AG09319 (cell line): ENCODE measurements at regions not wholly inside any gene's neighbourhood (a gene's known extent, or its start where the extent isn't known, plus 50 kb on each side); places are given as distances from the start of the nearest gene placed in this dataset.

ENCODE experiments used
- DNase-seq: peaks from one replicate; pipeline ENCODE4 v3.0.0-alpha.2; 2010; ENCODE audit warnings: low read depth; ENCODE audit errors: extremely low read depth
- TF ChIP-seq, protein P1 (sequence below): IDR thresholded peaks from 2 replicates; pipeline ENCODE4 v1.5.1; 2011; ENCODE audit warnings: low read depth, mild to moderate bottlenecking, inconsistent platforms, low read length, moderate library complexity

- no peak for DNase-seq
- TF ChIP-seq, protein P1, sequence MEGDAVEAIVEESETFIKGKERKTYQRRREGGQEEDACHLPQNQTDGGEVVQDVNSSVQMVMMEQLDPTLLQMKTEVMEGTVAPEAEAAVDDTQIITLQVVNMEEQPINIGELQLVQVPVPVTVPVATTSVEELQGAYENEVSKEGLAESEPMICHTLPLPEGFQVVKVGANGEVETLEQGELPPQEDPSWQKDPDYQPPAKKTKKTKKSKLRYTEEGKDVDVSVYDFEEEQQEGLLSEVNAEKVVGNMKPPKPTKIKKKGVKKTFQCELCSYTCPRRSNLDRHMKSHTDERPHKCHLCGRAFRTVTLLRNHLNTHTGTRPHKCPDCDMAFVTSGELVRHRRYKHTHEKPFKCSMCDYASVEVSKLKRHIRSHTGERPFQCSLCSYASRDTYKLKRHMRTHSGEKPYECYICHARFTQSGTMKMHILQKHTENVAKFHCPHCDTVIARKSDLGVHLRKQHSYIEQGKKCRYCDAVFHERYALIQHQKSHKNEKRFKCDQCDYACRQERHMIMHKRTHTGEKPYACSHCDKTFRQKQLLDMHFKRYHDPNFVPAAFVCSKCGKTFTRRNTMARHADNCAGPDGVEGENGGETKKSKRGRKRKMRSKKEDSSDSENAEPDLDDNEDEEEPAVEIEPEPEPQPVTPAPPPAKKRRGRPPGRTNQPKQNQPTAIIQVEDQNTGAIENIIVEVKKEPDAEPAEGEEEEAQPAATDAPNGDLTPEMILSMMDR, result no peak
Measured at GRCh38 chr7:35581605-35582210, 113.2 kb downstream of the HERPUD2 start.

DNA sequence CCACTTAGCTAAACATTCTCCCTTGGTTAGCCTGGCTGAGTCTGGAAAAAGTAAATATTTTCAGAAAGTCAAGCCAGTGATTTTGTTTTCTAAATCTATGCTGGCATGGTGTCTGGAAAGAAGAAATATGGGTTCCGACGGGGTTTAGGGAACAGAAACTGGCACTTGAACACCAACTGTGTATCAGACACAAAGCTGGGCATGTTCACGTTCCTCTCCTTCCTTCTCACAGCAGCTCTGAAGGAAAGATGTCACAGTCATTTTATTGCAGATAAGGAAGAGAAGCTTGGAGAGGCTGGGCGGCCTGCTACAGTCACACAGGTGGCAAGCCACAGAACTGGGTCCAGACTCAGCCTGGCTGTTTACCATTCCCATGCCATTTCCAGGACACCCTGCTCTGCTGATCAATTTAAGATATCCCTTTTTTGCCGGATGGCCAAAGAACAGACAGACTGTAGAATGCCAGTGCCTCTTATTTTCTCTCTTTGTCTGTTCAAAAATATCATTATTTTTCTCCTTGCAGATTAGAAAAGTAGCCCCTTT, 118.8 kb downstream of the HERPUD2 start:
- no peak for DNase-seq
- TF ChIP-seq, protein P1, result no peak

GRCh38 chr7:35571611-35572240, 123.2 kb downstream of the HERPUD2 start:
- no peak for DNase-seq
- TF ChIP-seq, protein P1, result no peak

- DNase-seq, result no peak
- TF ChIP-seq, protein P1, result no peak
Measured at GRCh38 chr7:35570937-35571336, 124.0 kb downstream of the HERPUD2 start.

DNA sequence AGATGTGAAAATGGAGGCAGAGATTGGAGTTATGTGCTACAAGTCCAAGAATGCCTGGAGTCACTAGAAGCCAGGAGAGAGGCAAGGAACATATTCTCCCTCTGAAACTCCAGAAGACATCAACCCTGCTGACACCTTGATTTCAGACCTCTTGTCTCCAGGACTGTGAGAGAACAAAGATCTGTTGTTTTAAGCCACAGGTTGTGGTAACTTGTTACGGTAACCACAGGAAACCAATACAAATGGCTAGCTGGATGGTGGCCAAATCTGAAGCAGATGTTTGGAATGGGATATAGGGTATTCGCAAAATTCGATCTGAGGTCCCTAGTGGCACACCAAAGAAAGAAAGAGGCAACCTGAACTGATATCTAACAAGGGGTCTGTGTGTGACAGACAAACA, 129.0 kb downstream of the HERPUD2 start:
- no peak for DNase-seq
- TF ChIP-seq, protein P1, result no peak

- TF ChIP-seq, protein P1, result no peak
Measured at GRCh38 chr7:35558841-35559240, 136.1 kb downstream of the HERPUD2 start.

GRCh38 chr7:35556515-35557471, 138.1 kb downstream of the HERPUD2 start:
- TF ChIP-seq, protein P1, result no peak
- no peak for DNase-seq

More at GRCh38 chr7:35558841-35559240, 136.1 kb downstream of the HERPUD2 start:
- DNase-seq, result no peak
